ENCODE measurements at regions not wholly inside any gene's neighbourhood (a gene's known extent, or its start where the extent isn't known, plus 50 kb on each side); places are given as distances from the start of the nearest gene placed in this dataset.

DNA sequence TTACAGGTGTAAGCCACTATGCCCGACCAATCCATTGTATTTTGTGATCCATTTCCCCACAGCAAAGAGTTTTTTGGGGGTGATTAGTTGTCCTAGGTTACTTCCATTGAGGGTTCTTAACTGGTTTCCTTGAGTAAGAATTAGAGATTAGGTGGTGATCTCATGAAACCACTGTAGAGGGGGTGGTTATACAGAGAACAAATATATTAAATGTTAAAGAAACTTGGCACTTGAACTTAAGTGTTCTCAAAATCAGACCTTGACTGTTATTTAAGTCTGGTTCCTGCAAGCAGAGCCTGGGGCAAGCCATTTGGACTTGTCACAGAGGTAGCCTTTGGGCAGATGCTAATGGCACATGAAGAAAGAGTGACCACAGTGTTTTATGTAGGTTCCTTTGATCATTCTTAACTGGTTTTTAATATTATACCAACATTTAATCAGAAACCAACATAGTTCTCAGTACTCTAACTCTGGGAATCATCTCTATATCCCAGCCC, 288.5 kb downstream of the SOX4 start:
- Histone ChIP-seq H3K27me3 (replicated peaks in 1 of 7) (no peaks in the 10 kb centered on the region), H3K36me3 (no peaks in the 10 kb centered on the region), H3K4me1 (no peaks in the 10 kb centered on the region), H3K9me3 (peaks cover 0 to 3% (median 0%) of the 10 kb centered on the region in 8 donors), H3K4me3 (no peak overlapping the region), H3K27ac (no peak overlapping the region)
- WGBS, 5 donors = 80 to 95% (median 92%) methylated on average over 1 of the region's 1 CpG
- intact Hi-C loops (cut with DNase I; ENCODE audit: low total_unique reads) = no loop called here
- TF ChIP-seq POLR2A (IDR thresholded peaks at IDR 0.05) = no peak
- no peak for DNase-seq

GRCh38 chr6:21883595-21884328, 290.2 kb downstream of the SOX4 start:
- Histone ChIP-seq H3K4me1 (no peaks in the 10 kb centered on the region), H3K36me3 (no peaks in the 10 kb centered on the region), H3K4me3 (no peak overlapping the region), H3K9me3 (peaks cover 0 to under 1% (median 0%) of the 10 kb centered on the region in 8 donors), H3K27me3 (replicated peaks in 1 of 7) (no peaks in the 10 kb centered on the region), H3K27ac (no peak overlapping the region)
- 68 to 95% (median 88%) methylated on average over 5 of the region's 5 CpGs for WGBS, 5 donors
- no peak for DNase-seq
- TF ChIP-seq POLR2A (IDR thresholded peaks at IDR 0.05) = no peak
- TF ChIP-seq, protein P1, sequence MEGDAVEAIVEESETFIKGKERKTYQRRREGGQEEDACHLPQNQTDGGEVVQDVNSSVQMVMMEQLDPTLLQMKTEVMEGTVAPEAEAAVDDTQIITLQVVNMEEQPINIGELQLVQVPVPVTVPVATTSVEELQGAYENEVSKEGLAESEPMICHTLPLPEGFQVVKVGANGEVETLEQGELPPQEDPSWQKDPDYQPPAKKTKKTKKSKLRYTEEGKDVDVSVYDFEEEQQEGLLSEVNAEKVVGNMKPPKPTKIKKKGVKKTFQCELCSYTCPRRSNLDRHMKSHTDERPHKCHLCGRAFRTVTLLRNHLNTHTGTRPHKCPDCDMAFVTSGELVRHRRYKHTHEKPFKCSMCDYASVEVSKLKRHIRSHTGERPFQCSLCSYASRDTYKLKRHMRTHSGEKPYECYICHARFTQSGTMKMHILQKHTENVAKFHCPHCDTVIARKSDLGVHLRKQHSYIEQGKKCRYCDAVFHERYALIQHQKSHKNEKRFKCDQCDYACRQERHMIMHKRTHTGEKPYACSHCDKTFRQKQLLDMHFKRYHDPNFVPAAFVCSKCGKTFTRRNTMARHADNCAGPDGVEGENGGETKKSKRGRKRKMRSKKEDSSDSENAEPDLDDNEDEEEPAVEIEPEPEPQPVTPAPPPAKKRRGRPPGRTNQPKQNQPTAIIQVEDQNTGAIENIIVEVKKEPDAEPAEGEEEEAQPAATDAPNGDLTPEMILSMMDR (IDR thresholded peaks at IDR 0.05 in 8 of 11, conservative IDR thresholded peaks at IDR 0.05 in 3 of 11) = no peak
- no peak for TF ChIP-seq POLR2AphosphoS5 (IDR thresholded peaks at IDR 0.05)
- intact Hi-C loops (cut with DNase I; ENCODE audit: low total_unique reads) = no loop called here

GRCh38 chr6:21885111-21885510, 291.6 kb downstream of the SOX4 start:
- Histone ChIP-seq H3K27me3 (replicated peaks in 1 of 7) (no peaks in the 10 kb centered on the region), H3K4me1 (no peaks in the 10 kb centered on the region), H3K4me3 (no peak overlapping the region), H3K36me3 (no peaks in the 10 kb centered on the region), H3K9me3 (no peaks in the 10 kb centered on the region), H3K27ac (peak overlapping the region in 1 of 8 donors; percentile 30)
- intact Hi-C loops (cut with DNase I; ENCODE audit: low total_unique reads) = no loop called here
- DNase-seq = no peak
- TF ChIP-seq POLR2AphosphoS5 (IDR thresholded peaks at IDR 0.05) = no peak
- TF ChIP-seq POLR2A (IDR thresholded peaks at IDR 0.05) = no peak
- TF ChIP-seq, protein P1 (IDR thresholded peaks at IDR 0.05 in 8 of 11, conservative IDR thresholded peaks at IDR 0.05 in 3 of 11) = no peak
- WGBS, 5 donors = 57 to 88% (median 60%) methylated on average over 1 of the region's 1 CpG

DNA sequence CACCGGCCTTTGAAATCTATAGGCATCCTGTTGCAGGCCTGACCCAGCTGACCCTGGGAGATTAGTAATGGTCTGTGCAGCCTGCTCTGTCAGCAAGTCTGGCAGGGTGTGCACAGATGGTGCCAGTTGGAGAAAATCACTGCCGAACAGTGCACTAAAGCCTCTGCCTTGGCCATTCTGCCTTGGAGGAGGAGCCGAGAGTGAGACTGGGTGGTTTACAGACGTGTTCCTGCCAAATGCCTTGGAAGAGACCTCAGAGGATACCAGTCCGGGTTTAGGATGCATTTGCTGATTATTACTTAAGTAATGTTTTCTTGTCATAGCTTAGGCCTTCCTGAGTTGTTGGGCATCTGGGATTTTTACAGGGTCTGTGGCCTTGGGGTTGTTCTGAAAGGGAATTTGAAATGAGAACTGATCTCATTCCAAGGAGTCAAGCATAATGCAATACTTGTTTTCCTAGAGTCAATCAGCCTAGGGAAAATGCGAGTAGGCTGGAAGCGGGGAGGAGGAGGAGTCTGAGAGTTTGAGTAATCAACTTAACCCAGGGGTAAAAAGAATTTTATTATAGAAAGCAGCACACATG, 292.1 kb downstream of the SOX4 start:
- H3K4me1 ChIP-seq = no peaks in the 10 kb centered on the region
- no peak for DNase-seq

More for the DNA sequence above, 292.1 kb downstream of the SOX4 start:
- intact Hi-C loops (cut with DNase I; ENCODE audit: low total_unique reads) = no loop called here
- WGBS, 5 donors = 55 to 75% (median 73%) methylated on average over 7 of the region's 7 CpGs
- Histone ChIP-seq H3K36me3 (no peaks in the 10 kb centered on the region), H3K9me3 (no peaks in the 10 kb centered on the region), H3K27me3 (replicated peaks in 1 of 7) (no peaks in the 10 kb centered on the region), H3K4me3 (no peak overlapping the region), H3K27ac (peak overlapping the region in 4 of 8 donors; percentile 6 to 34 (median 21))
- TF ChIP-seq, protein P1 (IDR thresholded peaks at IDR 0.05 in 8 of 11, conservative IDR thresholded peaks at IDR 0.05 in 3 of 11) = no peak
- no peak for TF ChIP-seq POLR2A (IDR thresholded peaks at IDR 0.05)
- TF ChIP-seq POLR2AphosphoS5 (IDR thresholded peaks at IDR 0.05) = no peak
